ENCODE measurements at regions not wholly inside any gene's neighbourhood (a gene's known extent, or its start where the extent isn't known, plus 50 kb on each side); places are given as distances from the start of the nearest gene placed in this dataset.

DNA sequence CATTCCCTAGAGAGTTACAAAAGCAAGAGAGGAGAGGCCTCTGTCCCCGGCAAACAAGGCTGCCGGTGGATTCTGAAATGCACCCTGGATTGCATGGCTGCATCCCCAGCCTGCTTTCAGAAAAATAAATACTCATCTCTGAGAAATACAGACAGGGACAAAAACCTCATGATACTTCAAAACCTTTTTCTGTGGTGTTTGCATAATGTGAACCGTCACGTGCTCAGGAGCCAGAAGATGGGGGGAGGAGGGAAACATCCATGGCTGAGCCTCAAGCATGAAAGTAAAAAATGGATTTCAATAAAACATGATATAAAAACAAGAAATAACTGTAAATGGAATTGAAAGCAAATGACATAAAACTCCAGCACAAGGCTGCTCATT, 198.5 kb upstream of the NCAM1 start:
- H3K27ac ChIP-seq (ENCODE audit: low read depth, low read length) = no peak overlapping the region

DNA sequence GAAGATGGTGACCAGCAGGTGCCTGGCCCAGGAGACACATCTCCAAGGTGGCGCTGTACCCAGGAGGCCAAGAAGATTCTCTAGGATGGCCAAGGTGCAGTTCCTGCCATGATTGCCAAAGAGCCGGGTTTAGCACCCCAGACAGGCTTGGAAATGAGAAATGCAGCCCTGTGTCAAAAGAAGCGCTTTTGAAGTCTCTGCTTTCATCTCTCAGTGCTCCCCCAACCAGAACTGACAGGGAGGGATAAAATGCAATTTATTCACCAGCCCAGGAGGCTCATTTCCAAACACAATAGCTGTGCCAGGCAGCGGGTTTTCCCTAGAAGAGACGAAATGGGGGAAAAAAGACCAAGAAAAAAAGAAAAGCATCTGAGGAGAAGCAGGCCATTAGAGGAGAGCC, 195.9 kb upstream of the NCAM1 start:
- no peak overlapping the region for H3K27ac ChIP-seq (ENCODE audit: low read depth, low read length)
- H3K27me3 ChIP-seq (ENCODE audit: control insufficient read depth, insufficient read depth, low read length) = no peaks in the 10 kb centered on the region
- no peak overlapping the region for H3K9ac ChIP-seq (ENCODE audit: low read length)
- no peaks in the 10 kb centered on the region for H3K4me1 ChIP-seq (ENCODE audit: control insufficient read depth, insufficient read depth, low read length)
- H3K36me3 ChIP-seq (ENCODE audit: control insufficient read depth, insufficient read depth, low read length) = no peaks in the 10 kb centered on the region
- no peak overlapping the region for H3K4me3 ChIP-seq (ENCODE audit: low read depth, low read length)
- no peaks in the 10 kb centered on the region for H3K9me3 ChIP-seq (ENCODE audit: control insufficient read depth, insufficient read depth, low read depth, low read length)

More for the DNA sequence above, 198.5 kb upstream of the NCAM1 start:
- Histone ChIP-seq H3K27me3 (ENCODE audit: control insufficient read depth, insufficient read depth, low read length) (no peaks in the 10 kb centered on the region), H3K36me3 (ENCODE audit: control insufficient read depth, insufficient read depth, low read length) (no peaks in the 10 kb centered on the region), H3K4me3 (ENCODE audit: low read depth, low read length) (no peak overlapping the region), H3K9ac (ENCODE audit: low read length) (no peak overlapping the region), H3K9me3 (ENCODE audit: control insufficient read depth, insufficient read depth, low read depth, low read length) (no peaks in the 10 kb centered on the region), H3K4me1 (ENCODE audit: control insufficient read depth, insufficient read depth, low read length) (no peaks in the 10 kb centered on the region)

DNA sequence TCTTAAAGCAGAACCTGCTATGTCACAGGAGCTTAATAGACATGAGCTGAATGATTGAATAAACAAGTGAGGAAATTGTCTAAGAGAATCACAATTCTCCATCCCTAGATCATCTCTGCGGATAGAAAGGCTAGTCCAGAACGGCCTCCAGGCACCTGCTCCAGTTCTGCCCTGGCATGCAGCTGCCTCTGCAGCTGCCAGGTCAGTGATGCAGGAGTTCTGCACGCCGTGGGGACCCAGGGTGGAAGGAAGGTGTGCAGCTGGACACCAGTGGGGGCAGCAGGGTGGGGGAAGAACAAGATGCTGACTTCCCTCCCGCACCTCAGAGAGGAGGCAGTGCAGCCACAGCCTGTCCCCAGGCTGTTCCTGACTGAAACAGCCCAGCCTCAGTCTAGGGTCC, 192.1 kb upstream of the NCAM1 start:
- no peaks in the 10 kb centered on the region for H3K4me1 ChIP-seq (ENCODE audit: control insufficient read depth, insufficient read depth, low read length)
- H3K36me3 ChIP-seq (ENCODE audit: control insufficient read depth, insufficient read depth, low read length) = no peaks in the 10 kb centered on the region
- H3K4me3 ChIP-seq (ENCODE audit: low read depth, low read length) = no peak overlapping the region
- no peaks in the 10 kb centered on the region for H3K27me3 ChIP-seq (ENCODE audit: control insufficient read depth, insufficient read depth, low read length)
- no peak overlapping the region for H3K27ac ChIP-seq (ENCODE audit: low read depth, low read length)
- H3K9ac ChIP-seq (ENCODE audit: low read length) = no peak overlapping the region
- H3K9me3 ChIP-seq (ENCODE audit: control insufficient read depth, insufficient read depth, low read depth, low read length) = no peaks in the 10 kb centered on the region

DNA sequence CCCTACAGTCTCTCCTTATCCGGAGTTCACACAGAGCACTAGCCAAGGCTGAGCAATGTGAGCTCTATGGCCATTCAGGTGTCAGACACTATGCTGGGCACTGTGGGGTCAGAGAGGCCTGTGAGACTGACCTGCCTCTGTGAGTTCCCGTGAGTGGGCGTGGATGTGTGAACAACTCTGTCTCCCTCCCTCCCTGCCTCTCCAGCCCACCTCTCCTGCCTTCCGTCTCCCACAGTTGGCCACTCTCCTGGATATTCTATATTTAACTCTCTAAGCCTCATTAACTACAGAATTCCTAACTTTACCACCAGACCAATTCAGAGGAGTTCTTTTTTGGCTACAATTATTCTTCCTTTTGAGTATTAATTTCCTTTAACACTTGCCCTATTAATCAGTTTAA, 191.6 kb upstream of the NCAM1 start:
- Histone ChIP-seq H3K9me3 (ENCODE audit: control insufficient read depth, insufficient read depth, low read depth, low read length) (no peaks in the 10 kb centered on the region), H3K9ac (ENCODE audit: low read length) (no peak overlapping the region), H3K27ac (ENCODE audit: low read depth, low read length) (no peak overlapping the region), H3K27me3 (ENCODE audit: control insufficient read depth, insufficient read depth, low read length) (no peaks in the 10 kb centered on the region), H3K36me3 (ENCODE audit: control insufficient read depth, insufficient read depth, low read length) (no peaks in the 10 kb centered on the region), H3K4me3 (ENCODE audit: low read depth, low read length) (no peak overlapping the region), H3K4me1 (ENCODE audit: control insufficient read depth, insufficient read depth, low read length) (no peaks in the 10 kb centered on the region)

DNA sequence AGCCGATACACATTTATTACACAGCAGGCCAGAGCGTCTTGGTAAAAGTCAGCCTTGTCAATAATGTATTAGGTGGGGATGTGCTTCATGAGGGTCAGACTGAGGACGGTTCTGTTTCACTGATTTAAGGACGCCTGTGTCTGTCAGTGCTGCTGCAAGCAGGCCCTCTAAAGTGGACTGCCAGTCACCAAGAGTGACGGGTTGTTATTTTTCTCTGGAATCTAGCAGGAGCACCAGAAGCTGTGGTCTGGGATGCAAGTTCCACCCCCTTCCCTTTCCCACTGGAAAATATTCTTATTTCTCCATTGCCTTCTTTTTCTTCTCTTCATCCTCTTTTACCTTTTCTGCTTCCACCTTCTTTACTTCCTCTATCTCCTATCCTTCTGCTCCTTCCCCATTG, 191.2 kb upstream of the NCAM1 start:
- H3K9ac ChIP-seq (ENCODE audit: low read length) = no peak overlapping the region

DNA sequence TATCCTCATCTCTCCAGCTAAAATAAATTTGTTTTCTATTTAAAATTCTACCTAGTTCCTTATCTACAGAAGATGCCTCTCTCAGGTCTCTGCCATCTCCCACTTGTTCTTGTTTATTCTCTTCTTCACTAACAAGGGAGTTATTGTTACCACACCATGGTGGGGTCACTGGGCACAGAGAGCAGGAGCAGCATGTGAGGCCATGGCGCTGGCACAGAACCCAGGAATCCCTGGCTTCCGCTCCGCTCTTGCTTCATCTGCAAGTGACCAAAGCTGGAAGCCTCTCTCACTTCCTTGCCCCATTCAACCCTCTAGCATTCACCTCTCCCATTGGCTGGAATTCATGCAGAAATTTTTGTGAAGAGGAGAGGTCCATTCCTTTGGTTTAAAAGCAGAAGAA, 190.7 kb upstream of the NCAM1 start:
- no peak overlapping the region for H3K4me3 ChIP-seq (ENCODE audit: low read depth, low read length)
- no peaks in the 10 kb centered on the region for H3K4me1 ChIP-seq (ENCODE audit: control insufficient read depth, insufficient read depth, low read length)
- H3K27ac ChIP-seq (ENCODE audit: low read depth, low read length) = no peak overlapping the region
- H3K36me3 ChIP-seq (ENCODE audit: control insufficient read depth, insufficient read depth, low read length) = no peaks in the 10 kb centered on the region
- no peaks in the 10 kb centered on the region for H3K27me3 ChIP-seq (ENCODE audit: control insufficient read depth, insufficient read depth, low read length)
- no peak overlapping the region for H3K9ac ChIP-seq (ENCODE audit: low read length)
- no peaks in the 10 kb centered on the region for H3K9me3 ChIP-seq (ENCODE audit: control insufficient read depth, insufficient read depth, low read depth, low read length)

More for the DNA sequence above, 191.2 kb upstream of the NCAM1 start:
- H3K9me3 ChIP-seq (ENCODE audit: control insufficient read depth, insufficient read depth, low read depth, low read length) = no peaks in the 10 kb centered on the region
- H3K36me3 ChIP-seq (ENCODE audit: control insufficient read depth, insufficient read depth, low read length) = no peaks in the 10 kb centered on the region
- H3K4me1 ChIP-seq (ENCODE audit: control insufficient read depth, insufficient read depth, low read length) = no peaks in the 10 kb centered on the region
- no peak overlapping the region for H3K4me3 ChIP-seq (ENCODE audit: low read depth, low read length)
- no peak overlapping the region for H3K27ac ChIP-seq (ENCODE audit: low read depth, low read length)
- no peaks in the 10 kb centered on the region for H3K27me3 ChIP-seq (ENCODE audit: control insufficient read depth, insufficient read depth, low read length)

DNA sequence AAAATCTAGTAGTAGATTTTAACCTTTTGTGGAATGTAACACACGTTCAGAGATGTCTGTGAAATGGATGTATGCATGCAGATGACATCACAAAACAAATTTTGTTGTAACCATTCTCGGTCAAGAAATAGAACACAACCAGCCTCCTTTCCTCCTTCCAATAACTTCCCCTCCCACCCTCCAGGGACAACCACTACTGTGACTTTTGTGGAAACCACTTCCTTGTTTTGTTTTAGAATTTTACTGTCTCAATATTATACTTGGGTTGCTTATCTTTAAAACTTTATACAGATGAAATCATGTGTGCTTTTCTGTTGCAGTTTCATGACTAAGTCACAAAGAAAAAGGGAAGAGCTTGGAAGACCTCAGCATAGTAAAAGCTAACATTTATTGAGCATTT, 189.4 kb upstream of the NCAM1 start:
- H3K9ac ChIP-seq (ENCODE audit: low read length) = no peak overlapping the region
- no peak overlapping the region for H3K4me3 ChIP-seq (ENCODE audit: low read depth, low read length)
- H3K4me1 ChIP-seq (ENCODE audit: control insufficient read depth, insufficient read depth, low read length) = peaks cover 1% of the 10 kb centered on the region; the same call in 1 of the 2 replicates
- H3K9me3 ChIP-seq (ENCODE audit: control insufficient read depth, insufficient read depth, low read depth, low read length) = no peaks in the 10 kb centered on the region
- H3K27ac ChIP-seq (ENCODE audit: low read depth, low read length) = no peak overlapping the region
- no peaks in the 10 kb centered on the region for H3K36me3 ChIP-seq (ENCODE audit: control insufficient read depth, insufficient read depth, low read length)
- H3K27me3 ChIP-seq (ENCODE audit: control insufficient read depth, insufficient read depth, low read length) = no peaks in the 10 kb centered on the region

DNA sequence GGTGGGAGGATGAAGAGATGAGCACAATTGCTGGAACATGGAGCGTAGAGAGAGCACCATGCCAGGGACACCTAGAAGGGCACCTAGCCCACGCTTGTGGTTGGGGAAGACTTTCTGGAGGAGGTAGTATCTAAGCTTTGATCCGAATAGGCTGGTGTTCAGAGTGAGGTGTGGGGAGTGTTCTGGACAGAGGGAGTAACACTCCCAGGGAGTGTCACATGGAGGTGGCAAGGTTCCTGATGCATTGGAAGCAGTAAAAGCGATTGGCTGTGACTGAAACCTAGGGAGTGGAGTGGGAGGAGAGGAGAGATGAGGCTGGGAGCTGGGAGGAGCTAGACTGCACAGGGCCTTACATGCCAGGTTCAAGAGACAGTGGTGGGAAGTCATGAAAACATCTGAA, 188.0 kb upstream of the NCAM1 start:
- Histone ChIP-seq H3K27ac (ENCODE audit: low read depth, low read length) (no peak overlapping the region), H3K9me3 (ENCODE audit: control insufficient read depth, insufficient read depth, low read depth, low read length) (no peaks in the 10 kb centered on the region), H3K9ac (ENCODE audit: low read length) (no peak overlapping the region), H3K4me3 (ENCODE audit: low read depth, low read length) (no peak overlapping the region), H3K27me3 (ENCODE audit: control insufficient read depth, insufficient read depth, low read length) (no peaks in the 10 kb centered on the region), H3K4me1 (ENCODE audit: control insufficient read depth, insufficient read depth, low read length) (peaks cover 13% of the 10 kb centered on the region; the same call in 1 of the 2 replicates), H3K36me3 (ENCODE audit: control insufficient read depth, insufficient read depth, low read length) (no peaks in the 10 kb centered on the region)

DNA sequence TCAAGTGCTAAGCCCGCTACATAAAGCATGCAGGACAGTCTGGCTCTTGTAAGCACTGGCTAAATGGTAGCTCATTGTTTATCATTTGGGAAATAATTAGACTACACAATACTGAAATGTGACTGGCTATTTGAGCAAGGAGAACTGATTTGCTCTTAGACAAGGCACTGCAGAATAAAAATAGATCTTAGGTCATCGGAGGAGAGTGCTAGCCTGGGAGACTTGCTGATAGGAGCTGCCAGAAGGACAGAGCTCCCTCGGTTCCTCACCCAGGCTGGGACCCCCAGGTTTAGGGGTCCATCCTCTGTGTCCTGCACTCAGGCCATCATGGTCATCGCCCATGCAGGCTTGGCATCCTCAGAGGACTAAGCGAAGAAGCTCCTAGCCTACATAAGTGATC, 184.4 kb upstream of the NCAM1 start:
- Histone ChIP-seq H3K36me3 (ENCODE audit: control insufficient read depth, insufficient read depth, low read length) (no peaks in the 10 kb centered on the region), H3K9ac (ENCODE audit: low read length) (peak overlapping the region; percentile 53), H3K27me3 (ENCODE audit: control insufficient read depth, insufficient read depth, low read length) (no peaks in the 10 kb centered on the region), H3K27ac (ENCODE audit: low read depth, low read length) (peak overlapping the region; percentile 7; the same call in 1 of the 2 replicates), H3K4me1 (ENCODE audit: control insufficient read depth, insufficient read depth, low read length) (peaks cover 31% of the 10 kb centered on the region; the same call in 1 of the 2 replicates), H3K9me3 (ENCODE audit: control insufficient read depth, insufficient read depth, low read depth, low read length) (no peaks in the 10 kb centered on the region), H3K4me3 (ENCODE audit: low read depth, low read length) (no peak overlapping the region)

DNA sequence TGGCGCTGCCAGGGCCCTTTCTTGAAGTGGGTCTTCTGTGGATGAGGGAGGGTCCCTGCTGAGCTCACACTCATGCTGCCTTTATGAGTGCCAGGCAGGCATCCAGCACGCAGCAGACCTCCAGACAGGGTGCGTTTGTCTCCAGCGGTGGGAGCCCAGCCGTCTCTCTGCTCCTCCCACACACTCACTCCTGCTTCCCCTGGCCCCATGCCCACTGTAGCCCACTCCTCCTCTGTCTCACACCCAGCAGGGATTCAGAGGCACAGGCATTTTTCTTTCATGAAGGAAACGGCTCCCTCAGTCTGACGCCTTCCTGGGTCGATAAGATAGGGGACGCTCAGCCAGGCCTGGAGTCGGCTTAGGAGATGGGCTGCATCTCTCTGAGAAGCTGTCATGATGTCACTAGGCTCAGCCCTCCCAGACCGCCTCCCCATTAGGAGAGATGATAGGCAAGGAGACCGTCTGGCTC, 183.9 kb upstream of the NCAM1 start:
- H3K4me1 ChIP-seq (ENCODE audit: control insufficient read depth, insufficient read depth, low read length) = peaks cover 31% of the 10 kb centered on the region; the same call in 1 of the 2 replicates
- peak overlapping the region; percentile 7; the same call in 1 of the 2 replicates for H3K27ac ChIP-seq (ENCODE audit: low read depth, low read length)
- H3K9ac ChIP-seq (ENCODE audit: low read length) = peak overlapping the region; percentile 53
- no peak overlapping the region for H3K4me3 ChIP-seq (ENCODE audit: low read depth, low read length)
- H3K36me3 ChIP-seq (ENCODE audit: control insufficient read depth, insufficient read depth, low read length) = no peaks in the 10 kb centered on the region
- H3K27me3 ChIP-seq (ENCODE audit: control insufficient read depth, insufficient read depth, low read length) = no peaks in the 10 kb centered on the region
- H3K9me3 ChIP-seq (ENCODE audit: control insufficient read depth, insufficient read depth, low read depth, low read length) = no peaks in the 10 kb centered on the region

DNA sequence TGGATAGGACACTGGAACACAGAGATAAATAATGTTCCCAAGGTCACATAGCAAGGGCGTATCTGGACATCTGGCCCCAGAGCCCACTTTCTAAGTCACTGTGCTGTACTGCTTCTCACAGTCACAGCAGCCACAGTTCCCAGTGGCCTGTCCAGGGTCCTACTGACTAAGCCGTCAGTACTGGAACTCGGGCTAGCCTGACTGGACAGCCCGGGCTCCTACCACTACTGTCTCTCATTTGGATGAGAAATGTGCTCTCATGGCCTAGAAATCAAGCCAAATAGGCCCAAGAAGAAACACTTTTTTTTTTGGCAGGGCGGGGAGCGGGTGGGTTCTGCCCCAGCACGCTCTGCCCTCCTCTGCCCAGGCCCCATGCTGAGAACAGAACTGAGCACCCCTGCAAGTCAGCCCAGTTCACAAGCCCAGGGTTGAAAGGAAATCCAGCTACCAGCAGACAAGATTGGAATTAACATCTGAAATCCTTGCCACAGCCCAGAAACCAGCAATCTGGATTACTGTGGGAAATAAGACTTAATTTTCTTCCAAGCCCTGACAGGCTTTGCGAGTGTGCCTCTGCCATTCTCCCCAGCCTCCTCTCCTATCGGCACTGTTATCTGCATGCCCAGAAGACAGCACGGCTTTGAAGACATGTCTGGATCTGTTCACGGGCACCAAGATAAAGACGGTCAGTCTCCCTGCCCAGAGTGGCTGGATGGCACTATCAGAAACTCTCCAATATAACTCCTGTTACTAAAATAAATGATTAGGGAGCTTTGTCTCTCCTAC, 182.9 kb upstream of the NCAM1 start:
- Histone ChIP-seq H3K9me3 (ENCODE audit: control insufficient read depth, insufficient read depth, low read depth, low read length) (no peaks in the 10 kb centered on the region), H3K4me1 (ENCODE audit: control insufficient read depth, insufficient read depth, low read length) (peaks cover 31% of the 10 kb centered on the region; the same call in 1 of the 2 replicates), H3K9ac (ENCODE audit: low read length) (peak overlapping the region; percentile 37), H3K27me3 (ENCODE audit: control insufficient read depth, insufficient read depth, low read length) (no peaks in the 10 kb centered on the region), H3K36me3 (ENCODE audit: control insufficient read depth, insufficient read depth, low read length) (no peaks in the 10 kb centered on the region), H3K4me3 (ENCODE audit: low read depth, low read length) (no peak overlapping the region), H3K27ac (ENCODE audit: low read depth, low read length) (peak overlapping the region; percentile 23; the same call in 1 of the 2 replicates)

Measured in HUES6 (cell line).